ENCODE measurements at regions not wholly inside any gene's neighbourhood (a gene's known extent, or its start where the extent isn't known, plus 50 kb on each side); places are given as distances from the start of the nearest gene placed in this dataset.
"Not testable (repeated sequence)": the region's sequence is repeated elsewhere in the genome, so short reads cannot be mapped to it uniquely, and the experiment has no call there.

DNA sequence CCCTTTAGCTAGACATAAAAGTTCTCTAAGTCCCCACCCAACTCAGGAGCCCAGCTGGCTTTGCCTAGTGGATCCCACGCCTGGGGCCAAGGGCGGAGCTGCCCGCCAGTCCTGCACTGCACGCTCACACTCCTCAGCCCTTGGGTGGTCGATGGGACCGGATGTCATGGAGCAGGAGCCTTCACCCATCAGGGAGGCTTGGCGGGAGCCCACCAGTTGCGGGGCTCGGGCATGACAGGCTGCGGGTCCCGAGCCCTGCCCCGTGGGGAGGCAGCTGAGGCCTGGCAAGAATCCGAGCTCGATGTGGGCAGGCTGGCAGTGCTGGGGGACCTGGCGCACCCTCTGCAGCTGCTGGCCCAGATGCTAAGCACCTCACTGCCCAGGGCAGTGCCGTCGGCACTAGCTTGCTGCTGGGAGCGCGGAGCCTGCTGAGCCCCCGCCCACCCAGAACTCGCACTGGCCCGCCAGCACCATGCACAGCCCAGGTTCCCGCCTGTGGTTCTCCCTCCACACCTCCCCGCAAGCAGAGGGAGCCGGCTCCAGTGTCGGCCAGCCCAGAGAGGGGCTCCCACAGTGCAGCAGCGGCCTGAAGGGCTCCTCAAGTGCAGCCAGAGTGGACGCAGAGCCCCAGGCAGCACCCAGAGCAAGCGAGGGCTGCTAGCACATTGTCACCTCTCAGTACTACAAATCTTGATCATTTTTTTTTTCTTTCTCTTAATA, 391.4 kb upstream of the NDN start:
- Histone ChIP-seq H3K9me2 (ENCODE audit: insufficient read depth, low read length) (no peaks in the 10 kb centered on the region), H3F3A (ENCODE audit: insufficient read depth, low read length, poor library complexity, severe bottlenecking) (no peaks in the 10 kb centered on the region), H3K4me3 (ENCODE audit: low read length) (no peak overlapping the region), H3K9ac (ENCODE audit: low read length) (no peak overlapping the region), H4K20me1 (ENCODE audit: insufficient read depth) (no peaks in the 10 kb centered on the region), H3K9me3 (ENCODE audit: low read length) (no peaks in the 10 kb centered on the region), H3K79me2 (replicated peaks; ENCODE audit: insufficient read depth, low read length) (no peaks in the 10 kb centered on the region), H3K4me2 (ENCODE audit: low read length) (no peak overlapping the region), H2AFZ (ENCODE audit: low read depth, low read length) (no peak overlapping the region), H3K27me3 (ENCODE audit: insufficient read depth, low read depth, low read length) (no peaks in the 10 kb centered on the region), H3K27ac (ENCODE audit: low read length) (no peak overlapping the region), H3K36me3 (ENCODE audit: insufficient read depth, low read length) (no peaks in the 10 kb centered on the region)
- TF ChIP-seq, protein P1, sequence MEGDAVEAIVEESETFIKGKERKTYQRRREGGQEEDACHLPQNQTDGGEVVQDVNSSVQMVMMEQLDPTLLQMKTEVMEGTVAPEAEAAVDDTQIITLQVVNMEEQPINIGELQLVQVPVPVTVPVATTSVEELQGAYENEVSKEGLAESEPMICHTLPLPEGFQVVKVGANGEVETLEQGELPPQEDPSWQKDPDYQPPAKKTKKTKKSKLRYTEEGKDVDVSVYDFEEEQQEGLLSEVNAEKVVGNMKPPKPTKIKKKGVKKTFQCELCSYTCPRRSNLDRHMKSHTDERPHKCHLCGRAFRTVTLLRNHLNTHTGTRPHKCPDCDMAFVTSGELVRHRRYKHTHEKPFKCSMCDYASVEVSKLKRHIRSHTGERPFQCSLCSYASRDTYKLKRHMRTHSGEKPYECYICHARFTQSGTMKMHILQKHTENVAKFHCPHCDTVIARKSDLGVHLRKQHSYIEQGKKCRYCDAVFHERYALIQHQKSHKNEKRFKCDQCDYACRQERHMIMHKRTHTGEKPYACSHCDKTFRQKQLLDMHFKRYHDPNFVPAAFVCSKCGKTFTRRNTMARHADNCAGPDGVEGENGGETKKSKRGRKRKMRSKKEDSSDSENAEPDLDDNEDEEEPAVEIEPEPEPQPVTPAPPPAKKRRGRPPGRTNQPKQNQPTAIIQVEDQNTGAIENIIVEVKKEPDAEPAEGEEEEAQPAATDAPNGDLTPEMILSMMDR (IDR thresholded peaks at IDR 0.05; ENCODE audit: poor library complexity, severe bottlenecking) = no peak
- TF ChIP-seq SMC3 (conservative IDR thresholded peaks at IDR 0.05; ENCODE audit: poor library complexity) (no peak), TAF1 (IDR thresholded peaks at IDR 0.05; ENCODE audit: low read depth) (no peak), POLR2AphosphoS5 (IDR thresholded peaks at IDR 0.05) (no peak), EP300 (conservative IDR thresholded peaks at IDR 0.05; ENCODE audit: poor library complexity, severe bottlenecking) (no peak), MXI1 (conservative IDR thresholded peaks at IDR 0.05; ENCODE audit: poor library complexity, severe bottlenecking) (no peak), EZH2 (IDR thresholded peaks at IDR 0.05; ENCODE audit: borderline replicate concordance, insufficient read depth, low read length, poor library complexity, severe bottlenecking) (no peak), RAD21 (conservative IDR thresholded peaks at IDR 0.05) (no peak)
- TF ChIP-seq, protein P2, sequence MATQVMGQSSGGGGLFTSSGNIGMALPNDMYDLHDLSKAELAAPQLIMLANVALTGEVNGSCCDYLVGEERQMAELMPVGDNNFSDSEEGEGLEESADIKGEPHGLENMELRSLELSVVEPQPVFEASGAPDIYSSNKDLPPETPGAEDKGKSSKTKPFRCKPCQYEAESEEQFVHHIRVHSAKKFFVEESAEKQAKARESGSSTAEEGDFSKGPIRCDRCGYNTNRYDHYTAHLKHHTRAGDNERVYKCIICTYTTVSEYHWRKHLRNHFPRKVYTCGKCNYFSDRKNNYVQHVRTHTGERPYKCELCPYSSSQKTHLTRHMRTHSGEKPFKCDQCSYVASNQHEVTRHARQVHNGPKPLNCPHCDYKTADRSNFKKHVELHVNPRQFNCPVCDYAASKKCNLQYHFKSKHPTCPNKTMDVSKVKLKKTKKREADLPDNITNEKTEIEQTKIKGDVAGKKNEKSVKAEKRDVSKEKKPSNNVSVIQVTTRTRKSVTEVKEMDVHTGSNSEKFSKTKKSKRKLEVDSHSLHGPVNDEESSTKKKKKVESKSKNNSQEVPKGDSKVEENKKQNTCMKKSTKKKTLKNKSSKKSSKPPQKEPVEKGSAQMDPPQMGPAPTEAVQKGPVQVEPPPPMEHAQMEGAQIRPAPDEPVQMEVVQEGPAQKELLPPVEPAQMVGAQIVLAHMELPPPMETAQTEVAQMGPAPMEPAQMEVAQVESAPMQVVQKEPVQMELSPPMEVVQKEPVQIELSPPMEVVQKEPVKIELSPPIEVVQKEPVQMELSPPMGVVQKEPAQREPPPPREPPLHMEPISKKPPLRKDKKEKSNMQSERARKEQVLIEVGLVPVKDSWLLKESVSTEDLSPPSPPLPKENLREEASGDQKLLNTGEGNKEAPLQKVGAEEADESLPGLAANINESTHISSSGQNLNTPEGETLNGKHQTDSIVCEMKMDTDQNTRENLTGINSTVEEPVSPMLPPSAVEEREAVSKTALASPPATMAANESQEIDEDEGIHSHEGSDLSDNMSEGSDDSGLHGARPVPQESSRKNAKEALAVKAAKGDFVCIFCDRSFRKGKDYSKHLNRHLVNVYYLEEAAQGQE (IDR thresholded peaks at IDR 0.05; ENCODE audit: borderline replicate concordance) = no peak

DNA sequence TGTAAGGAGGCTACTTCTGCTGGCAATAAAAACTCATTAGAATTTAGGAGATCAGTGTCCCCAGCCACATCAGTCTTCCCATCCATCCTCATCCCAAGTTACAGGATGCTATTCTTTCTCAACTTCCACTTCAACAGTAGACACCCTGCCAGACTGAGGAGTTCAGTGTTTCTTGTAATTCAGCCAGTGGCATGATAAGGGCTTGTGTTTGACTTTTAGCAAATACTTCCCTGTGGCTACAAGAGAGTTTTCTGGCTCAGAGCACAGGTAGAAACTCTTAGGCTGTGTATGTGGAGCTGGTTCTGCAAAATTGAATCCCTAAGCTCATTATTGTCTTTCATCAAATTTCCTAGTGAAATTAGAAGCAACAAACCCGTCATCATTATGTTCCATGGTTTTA, 401.8 kb upstream of the NDN start:
- not testable (repeated sequence) for H3K27ac ChIP-seq (ENCODE audit: low read length); H3K9me2 ChIP-seq (ENCODE audit: insufficient read depth, low read length); H3K36me3 ChIP-seq (ENCODE audit: insufficient read depth, low read length); H2AFZ ChIP-seq (ENCODE audit: low read depth, low read length); H3F3A ChIP-seq (ENCODE audit: insufficient read depth, low read length, poor library complexity, severe bottlenecking); H3K9ac ChIP-seq (ENCODE audit: low read length); H3K4me2 ChIP-seq (ENCODE audit: low read length); H4K20me1 ChIP-seq (ENCODE audit: insufficient read depth); H3K4me3 ChIP-seq (ENCODE audit: low read length); H3K79me2 ChIP-seq (replicated peaks; ENCODE audit: insufficient read depth, low read length); H3K27me3 ChIP-seq (ENCODE audit: insufficient read depth, low read depth, low read length); H3K9me3 ChIP-seq (ENCODE audit: low read length)

DNA sequence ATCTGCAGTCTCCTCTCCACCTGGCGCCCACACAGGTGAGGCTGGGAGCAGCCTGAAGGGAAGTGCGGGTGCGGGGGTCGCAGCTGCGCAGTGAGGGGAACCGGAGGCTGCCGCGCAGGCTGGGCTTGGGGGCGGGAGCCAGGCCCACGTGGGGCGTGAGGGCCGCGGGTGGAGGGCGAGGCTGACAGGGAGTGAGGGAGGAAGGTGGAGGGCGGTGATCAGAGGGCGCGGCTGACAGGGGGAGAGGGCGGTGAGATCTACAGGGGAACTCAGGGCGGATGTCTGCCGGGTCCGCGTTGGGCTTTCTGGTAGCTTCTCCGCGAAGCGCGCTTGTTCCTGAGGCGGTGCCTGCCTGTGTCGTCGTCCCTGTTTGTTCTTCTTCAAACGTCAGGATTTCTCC, 414.4 kb upstream of the NDN start:
- H3K27ac ChIP-seq (ENCODE audit: low read length); H3K9me3 ChIP-seq (ENCODE audit: low read length); H3K9ac ChIP-seq (ENCODE audit: low read length); H3K4me2 ChIP-seq (ENCODE audit: low read length); H4K20me1 ChIP-seq (ENCODE audit: insufficient read depth); H3K79me2 ChIP-seq (replicated peaks; ENCODE audit: insufficient read depth, low read length); H2AFZ ChIP-seq (ENCODE audit: low read depth, low read length); H3K36me3 ChIP-seq (ENCODE audit: insufficient read depth, low read length); H3F3A ChIP-seq (ENCODE audit: insufficient read depth, low read length, poor library complexity, severe bottlenecking); H3K4me3 ChIP-seq (ENCODE audit: low read length); H3K27me3 ChIP-seq (ENCODE audit: insufficient read depth, low read depth, low read length); H3K9me2 ChIP-seq (ENCODE audit: insufficient read depth, low read length): not testable (repeated sequence)

DNA sequence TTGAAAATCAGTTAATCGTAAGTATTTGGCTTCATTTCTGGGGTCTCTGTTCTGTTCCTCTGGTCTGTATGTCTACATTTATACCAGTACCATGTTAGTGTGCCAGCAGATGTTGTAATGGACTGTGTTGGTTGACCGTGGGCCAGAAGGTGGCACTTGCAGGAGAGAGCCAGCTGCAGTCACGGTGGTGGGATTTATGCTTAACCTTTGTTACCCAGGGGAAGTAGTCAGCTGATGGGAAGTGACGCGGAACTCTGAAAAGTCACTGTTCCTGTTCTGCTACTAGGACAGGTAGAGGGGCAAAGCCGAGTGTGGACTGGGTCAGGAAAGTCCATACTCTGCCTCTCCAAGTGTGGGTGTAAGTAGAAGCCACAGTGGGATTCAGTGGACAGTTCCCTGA, 420.4 kb upstream of the NDN start:
- H3K36me3 ChIP-seq (ENCODE audit: insufficient read depth, low read length); H3K27me3 ChIP-seq (ENCODE audit: insufficient read depth, low read depth, low read length); H3K9me3 ChIP-seq (ENCODE audit: low read length); H3K9me2 ChIP-seq (ENCODE audit: insufficient read depth, low read length); H3K4me3 ChIP-seq (ENCODE audit: low read length); H3K4me2 ChIP-seq (ENCODE audit: low read length); H3K27ac ChIP-seq (ENCODE audit: low read length); H4K20me1 ChIP-seq (ENCODE audit: insufficient read depth); H2AFZ ChIP-seq (ENCODE audit: low read depth, low read length); H3K79me2 ChIP-seq (replicated peaks; ENCODE audit: insufficient read depth, low read length); H3K9ac ChIP-seq (ENCODE audit: low read length); H3F3A ChIP-seq (ENCODE audit: insufficient read depth, low read length, poor library complexity, severe bottlenecking): not testable (repeated sequence)

GRCh38 chr15:24107948-24108347, 420.8 kb upstream of the NDN start:
- H3K9me2 ChIP-seq (ENCODE audit: insufficient read depth, low read length); H3K4me3 ChIP-seq (ENCODE audit: low read length); H4K20me1 ChIP-seq (ENCODE audit: insufficient read depth); H3K27ac ChIP-seq (ENCODE audit: low read length); H3K4me2 ChIP-seq (ENCODE audit: low read length); H3K36me3 ChIP-seq (ENCODE audit: insufficient read depth, low read length); H3K27me3 ChIP-seq (ENCODE audit: insufficient read depth, low read depth, low read length); H3F3A ChIP-seq (ENCODE audit: insufficient read depth, low read length, poor library complexity, severe bottlenecking); H3K9ac ChIP-seq (ENCODE audit: low read length); H2AFZ ChIP-seq (ENCODE audit: low read depth, low read length); H3K79me2 ChIP-seq (replicated peaks; ENCODE audit: insufficient read depth, low read length); H3K9me3 ChIP-seq (ENCODE audit: low read length): not testable (repeated sequence)

All from neural cell (in vitro differentiated cells).